ENCODE measurements at regions not wholly inside any gene's neighbourhood (a gene's known extent, or its start where the extent isn't known, plus 50 kb on each side); places are given as distances from the start of the nearest gene placed in this dataset.

GRCh38 chr6:54440549-54440948, 132.3 kb downstream of the TINAG start:
- DNase-seq (ENCODE audit: low read depth): peak; percentile 41
- no peak for TF ChIP-seq CTCF (IDR thresholded peaks at IDR 0.05; ENCODE audit: insufficient read depth, low read depth, low read length, missing control alignments)
- no peak overlapping the region for H3K4me3 ChIP-seq (ENCODE audit: low read length)

GRCh38 chr6:54441020-54441419, 132.8 kb downstream of the TINAG start:
- DNase-seq (ENCODE audit: low read depth): no peak
- TF ChIP-seq CTCF (IDR thresholded peaks at IDR 0.05; ENCODE audit: insufficient read depth, low read depth, low read length, missing control alignments): no peak
- no peak overlapping the region for H3K4me3 ChIP-seq (ENCODE audit: low read length)

GRCh38 chr6:54441687-54442248, 133.5 kb downstream of the TINAG start:
- TF ChIP-seq CTCF (IDR thresholded peaks at IDR 0.05; ENCODE audit: insufficient read depth, low read depth, low read length, missing control alignments): no peak
- no peak for DNase-seq (ENCODE audit: low read depth)
- H3K4me3 ChIP-seq (ENCODE audit: low read length): no peak overlapping the region

GRCh38 chr6:54445207-54445606, 137.0 kb downstream of the TINAG start:
- no peak overlapping the region for H3K4me3 ChIP-seq (ENCODE audit: low read length)
- TF ChIP-seq CTCF (IDR thresholded peaks at IDR 0.05; ENCODE audit: insufficient read depth, low read depth, low read length, missing control alignments): no peak
- no peak for DNase-seq (ENCODE audit: low read depth)

GRCh38 chr6:54448617-54449016, 140.4 kb downstream of the TINAG start:
- no peak for DNase-seq (ENCODE audit: low read depth)
- H3K4me3 ChIP-seq (ENCODE audit: low read length): no peak overlapping the region
- no peak for TF ChIP-seq CTCF (IDR thresholded peaks at IDR 0.05; ENCODE audit: insufficient read depth, low read depth, low read length, missing control alignments)

GRCh38 chr6:54451516-54451915, 143.3 kb downstream of the TINAG start:
- H3K4me3 ChIP-seq (ENCODE audit: low read length): no peak overlapping the region
- peak; percentile 58 for DNase-seq (ENCODE audit: low read depth)
- TF ChIP-seq CTCF (IDR thresholded peaks at IDR 0.05; ENCODE audit: insufficient read depth, low read depth, low read length, missing control alignments): no peak

GRCh38 chr6:54463354-54464024, 155.2 kb downstream of the TINAG start:
- no peak overlapping the region for H3K4me3 ChIP-seq (ENCODE audit: low read length)
- DNase-seq (ENCODE audit: low read depth): peak; percentile 10
- no peak for TF ChIP-seq CTCF (IDR thresholded peaks at IDR 0.05; ENCODE audit: insufficient read depth, low read depth, low read length, missing control alignments)
